HG02642 (cell line): ENCODE measurements at regions not wholly inside any gene's neighbourhood (a gene's known extent, or its start where the extent isn't known, plus 50 kb on each side); places are given as distances from the start of the nearest gene placed in this dataset.

Experiments used
- ATAC-seq: cut with Tn5 transposase; IDR thresholded peaks from one replicate; pipeline ENCODE4 v1.9.1; 2021; ENCODE audit warnings: mild to moderate bottlenecking; ENCODE audit not compliant: unreplicated experiment, poor library complexity

DNA sequence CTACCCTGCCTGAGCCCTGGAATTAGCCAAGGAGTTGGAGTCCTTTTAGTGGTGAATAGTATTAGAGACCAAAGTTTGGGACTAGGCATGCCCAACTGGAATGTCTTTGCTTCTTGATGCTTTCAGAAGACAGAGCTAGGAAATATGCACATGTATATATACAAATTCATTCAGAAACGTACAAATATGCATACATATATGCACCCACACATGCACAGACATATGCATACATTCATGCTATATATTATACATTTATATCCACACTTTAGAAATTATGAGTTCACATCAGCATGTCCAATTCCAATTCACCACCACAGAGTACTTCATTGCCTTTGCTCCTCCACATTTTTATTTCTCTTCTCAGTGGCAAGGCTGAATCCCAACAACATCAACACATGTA is 398.3 kb upstream of the MPDZ start:
- ATAC-seq = no peak

DNA sequence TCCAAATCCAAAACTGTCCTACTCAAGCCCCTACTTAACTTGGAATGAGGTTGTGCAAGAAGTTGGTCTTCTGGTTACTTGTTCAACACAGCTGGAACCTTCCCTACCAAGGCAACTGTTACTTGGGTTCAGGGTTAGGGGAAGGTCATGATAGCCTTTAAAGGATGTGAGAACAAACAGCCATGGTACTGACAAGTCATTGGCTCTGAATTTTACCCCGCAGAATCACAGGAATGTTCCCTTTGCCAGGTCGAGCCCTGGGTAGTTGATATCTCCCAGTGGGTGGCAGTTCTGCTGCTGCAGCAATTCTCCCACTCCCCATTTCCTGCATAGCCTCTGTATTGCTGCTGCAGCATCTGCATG is 396.1 kb upstream of the MPDZ start:
- ATAC-seq = no peak

DNA sequence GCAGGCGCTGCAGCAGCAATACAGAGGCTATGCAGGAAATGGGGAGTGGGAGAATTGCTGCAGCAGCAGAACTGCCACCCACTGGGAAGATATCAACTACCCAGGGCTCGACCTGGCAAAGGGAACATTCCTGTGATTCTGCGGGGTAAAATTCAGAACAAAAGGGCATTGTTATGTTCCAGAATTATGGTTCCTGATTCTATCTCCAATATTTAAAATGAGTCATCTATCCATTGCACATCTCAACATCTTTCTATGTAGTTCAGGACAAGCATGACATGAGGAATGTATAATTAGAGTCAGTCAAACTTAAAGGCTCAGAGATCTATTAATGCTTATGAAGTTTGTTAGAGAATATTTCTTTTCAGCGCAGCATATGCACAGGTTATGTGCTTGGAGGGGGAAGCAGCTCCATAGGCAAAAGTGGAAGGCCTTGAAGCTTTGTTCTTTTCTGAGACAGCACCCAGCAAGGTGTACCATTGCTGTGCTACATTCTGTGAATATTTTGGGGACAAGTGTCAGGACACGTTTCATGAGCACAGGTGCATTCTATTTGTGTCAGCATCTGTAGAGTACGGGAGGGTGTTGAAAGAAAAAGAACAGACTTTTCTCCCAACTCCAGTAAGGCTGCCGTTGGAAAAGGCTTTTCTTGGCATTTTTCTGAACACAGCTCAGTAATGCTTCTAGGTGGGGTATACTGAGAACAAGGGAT is 395.6 kb upstream of the MPDZ start:
- no peak for ATAC-seq

DNA sequence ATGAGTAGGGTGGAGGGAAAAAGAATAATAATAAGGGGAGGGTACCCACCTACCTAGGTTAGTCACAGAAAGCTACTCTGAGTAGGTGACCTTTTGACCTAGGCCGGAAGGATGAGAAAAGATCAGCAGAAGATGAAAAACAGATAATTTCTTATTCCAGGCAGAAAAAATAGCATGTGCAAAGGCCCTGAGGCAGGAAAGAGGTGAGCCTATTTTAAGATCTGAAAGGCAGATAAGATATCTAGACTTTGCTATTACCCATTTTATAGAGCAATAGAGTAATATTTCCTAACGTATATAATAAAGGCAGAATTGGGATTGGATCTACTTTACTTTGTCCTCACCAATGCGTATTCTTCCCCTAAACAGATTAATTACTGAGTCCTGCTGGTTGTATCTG is 393.9 kb upstream of the MPDZ start:
- no peak for ATAC-seq

DNA sequence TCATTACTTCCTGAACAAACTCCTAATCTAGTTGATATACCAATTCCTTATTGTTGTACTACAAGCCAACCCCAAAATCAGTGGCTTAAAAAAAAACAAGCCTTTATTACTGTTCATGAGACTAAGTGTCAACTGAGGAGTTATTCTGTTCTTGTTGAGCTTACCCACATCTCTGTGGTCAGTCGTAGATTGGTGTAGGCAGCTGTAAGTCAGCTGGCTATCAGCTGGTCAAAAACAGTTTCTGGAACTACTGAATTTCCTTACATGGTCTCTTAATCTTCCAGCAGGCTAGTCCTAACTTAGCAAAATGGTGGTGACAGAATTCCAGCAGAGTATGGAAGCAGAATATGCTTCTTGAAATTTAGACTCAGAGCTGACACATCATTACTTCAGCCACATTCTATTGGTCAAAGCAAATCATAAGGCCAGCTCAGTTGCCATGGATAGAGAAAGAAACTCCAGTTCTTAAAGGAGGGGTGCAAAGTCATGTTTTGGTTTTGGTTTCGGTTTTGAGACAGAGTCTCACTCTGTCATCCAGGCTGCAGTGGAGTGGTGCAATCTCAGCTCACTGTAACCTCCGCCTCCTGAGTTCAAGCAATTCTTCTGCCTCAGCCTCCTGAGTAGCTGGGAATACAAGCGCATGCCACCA is 386.1 kb upstream of the MPDZ start:
- ATAC-seq = no peak

DNA sequence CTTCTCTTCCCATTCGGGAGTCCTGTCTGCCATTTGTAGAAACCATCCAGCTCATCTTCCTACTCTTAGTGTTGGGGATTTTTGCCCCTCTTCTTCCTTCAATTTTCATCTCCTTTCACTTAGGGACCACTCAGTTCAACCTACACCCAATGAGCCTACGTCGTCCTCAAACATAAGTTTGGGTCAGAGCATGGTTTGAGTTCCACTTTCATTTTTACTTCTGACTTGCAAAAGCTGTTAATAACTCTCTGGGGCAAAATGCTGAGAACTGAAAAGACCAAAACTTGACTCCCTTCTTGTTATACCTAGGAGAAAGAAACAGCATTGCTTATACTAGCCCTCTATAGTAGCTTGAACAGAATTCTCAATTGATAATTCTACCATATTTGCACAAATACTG is 381.5 kb upstream of the MPDZ start:
- no peak for ATAC-seq

DNA sequence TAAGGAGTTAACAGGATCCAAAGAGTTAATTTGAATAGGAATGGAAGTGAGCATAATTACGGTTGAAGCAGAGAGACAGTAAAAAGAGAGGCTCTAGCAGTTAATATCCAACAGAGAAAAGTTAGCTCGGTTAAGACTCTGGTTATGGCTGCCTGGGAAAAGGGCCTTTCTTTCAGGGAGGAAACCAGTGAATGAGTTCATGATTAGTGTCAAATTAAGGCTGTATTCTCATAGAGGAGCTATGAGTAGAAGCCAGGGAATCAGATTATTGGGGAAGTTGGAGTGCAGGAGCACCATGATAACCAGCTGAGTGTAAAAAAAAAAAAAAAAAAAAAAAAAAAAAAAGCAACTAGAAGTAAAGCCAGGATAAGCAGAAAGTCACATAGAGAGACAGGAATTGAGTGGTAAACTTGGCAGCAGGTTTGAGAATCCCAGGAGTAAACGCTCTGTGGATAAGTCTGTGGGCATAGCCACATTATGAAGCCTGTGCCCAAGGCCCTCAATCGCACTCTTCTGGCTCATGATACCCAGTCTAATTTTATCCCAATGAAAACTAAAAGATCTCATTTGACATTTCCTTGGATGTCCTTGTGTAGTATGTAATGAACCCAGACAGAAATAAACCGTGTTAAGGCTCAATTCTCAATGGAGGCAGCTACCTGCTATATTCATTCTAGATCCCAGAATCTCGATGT is 372.6 kb upstream of the MPDZ start:
- ATAC-seq = no peak

DNA sequence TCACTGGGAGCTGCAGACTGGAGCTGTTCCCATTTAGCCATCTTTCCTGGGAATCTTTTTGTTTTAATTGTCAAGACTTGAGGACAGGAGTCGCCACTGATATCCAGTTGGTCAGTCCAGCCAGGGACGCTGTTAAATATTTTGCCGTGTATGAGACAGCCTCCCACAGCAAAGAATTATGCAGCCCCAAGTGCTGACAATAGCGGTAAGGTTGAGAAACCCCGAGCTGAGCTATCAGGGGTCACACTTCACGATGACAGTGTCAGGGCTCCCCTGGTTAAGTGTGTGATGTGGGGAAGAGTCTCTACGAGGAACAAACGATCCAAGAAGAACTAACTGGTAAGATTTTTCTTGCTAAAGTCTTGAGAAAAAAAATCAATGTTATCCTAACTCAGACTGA is 372.0 kb upstream of the MPDZ start:
- ATAC-seq = no peak

DNA sequence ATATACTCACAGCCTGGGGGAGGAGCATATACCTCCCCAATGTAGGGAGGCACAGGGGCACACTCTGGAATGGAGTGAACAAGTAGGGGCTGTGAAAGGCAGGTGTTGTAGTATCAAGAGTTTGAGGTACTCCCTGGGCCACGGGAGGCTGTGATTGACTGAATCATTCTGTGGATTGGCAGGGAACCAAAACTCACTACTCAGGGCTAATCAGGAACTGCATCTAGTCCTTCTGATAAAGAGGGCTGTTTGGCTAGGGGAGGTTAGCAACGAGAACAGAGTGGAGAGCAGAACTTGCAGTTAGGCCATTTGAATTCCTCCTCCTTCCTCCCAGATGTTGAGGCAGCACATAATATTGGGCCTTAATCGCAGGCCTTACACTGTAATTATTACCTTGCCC is 369.2 kb upstream of the MPDZ start:
- ATAC-seq = no peak

DNA sequence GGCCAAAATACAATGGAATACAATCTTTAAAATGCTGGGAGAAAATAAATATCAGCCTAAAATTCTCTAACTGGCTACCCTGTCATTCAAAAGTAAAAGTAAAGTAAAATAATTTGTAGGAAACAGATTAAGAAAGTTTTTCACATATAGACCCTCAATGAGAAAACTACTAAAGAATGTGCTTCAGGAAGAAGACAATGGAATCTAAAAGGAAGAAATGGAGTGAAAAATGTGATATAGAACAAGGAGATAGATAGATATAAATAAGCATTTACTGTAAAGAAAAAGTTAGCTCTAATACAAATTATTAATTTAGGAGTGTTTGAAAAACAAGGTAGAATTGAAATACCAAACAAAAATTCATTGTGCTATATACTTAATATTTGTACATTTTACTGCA is 368.6 kb upstream of the MPDZ start:
- no peak for ATAC-seq

DNA sequence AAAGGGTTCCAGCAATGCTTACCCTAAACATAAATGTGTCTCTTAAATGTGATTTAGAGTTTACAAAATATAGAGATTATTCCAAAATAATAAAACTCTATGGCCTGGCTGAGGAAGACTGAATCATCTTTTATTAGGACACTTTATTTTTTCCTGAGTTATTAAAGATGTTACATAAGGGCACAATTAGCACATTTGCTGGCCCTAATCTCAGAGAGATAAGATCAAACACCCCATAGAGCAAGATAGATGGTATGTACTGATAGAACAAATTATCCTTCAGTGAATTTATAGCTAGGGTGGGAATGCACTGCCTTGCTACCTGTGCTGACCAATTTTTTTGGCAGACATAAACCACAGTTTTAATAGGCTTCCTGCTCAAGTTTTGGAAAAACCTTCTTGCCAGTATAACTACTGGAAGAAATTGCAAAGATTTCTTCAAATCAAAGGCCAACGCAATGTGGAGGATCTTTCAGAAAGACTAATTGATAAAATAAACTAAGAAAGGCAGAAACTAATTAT is 367.1 kb upstream of the MPDZ start:
- no peak for ATAC-seq

DNA sequence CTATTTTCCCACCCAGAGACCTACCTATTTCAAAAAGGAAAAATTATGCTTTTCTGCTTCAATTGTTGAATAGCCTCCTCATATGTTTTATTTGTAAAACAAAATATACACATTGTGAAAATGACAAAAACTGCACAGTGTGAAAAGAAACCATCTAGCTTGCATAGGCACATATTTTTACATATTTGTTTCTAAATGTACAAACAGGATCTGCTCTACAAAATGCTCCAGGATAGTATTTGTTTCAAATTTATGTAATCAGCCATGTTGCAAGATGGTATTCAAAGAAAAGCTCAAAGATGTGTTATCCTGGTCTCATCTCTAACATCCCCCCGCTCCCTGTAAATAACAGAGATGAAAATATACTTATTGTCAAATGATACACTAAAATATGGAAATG is 366.1 kb upstream of the MPDZ start:
- no peak for ATAC-seq

DNA sequence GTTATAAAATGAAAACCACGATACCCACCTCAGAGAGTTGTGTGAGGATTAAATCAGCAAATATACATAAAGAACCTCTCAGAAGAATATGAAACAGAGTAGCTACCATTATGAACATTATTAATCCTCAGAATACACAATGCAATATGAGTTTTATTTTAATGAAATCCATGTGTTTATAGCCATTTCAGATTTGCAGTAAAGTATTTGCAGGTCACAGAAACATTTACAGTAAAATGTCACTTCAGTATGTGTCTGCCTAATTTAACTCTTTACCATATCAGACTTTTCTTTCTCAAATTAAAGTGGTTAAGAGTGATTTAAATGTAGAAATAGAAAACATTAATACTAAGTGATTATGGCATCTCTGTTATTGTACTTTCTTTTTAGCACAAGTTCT is 365.2 kb upstream of the MPDZ start:
- ATAC-seq = no peak

DNA sequence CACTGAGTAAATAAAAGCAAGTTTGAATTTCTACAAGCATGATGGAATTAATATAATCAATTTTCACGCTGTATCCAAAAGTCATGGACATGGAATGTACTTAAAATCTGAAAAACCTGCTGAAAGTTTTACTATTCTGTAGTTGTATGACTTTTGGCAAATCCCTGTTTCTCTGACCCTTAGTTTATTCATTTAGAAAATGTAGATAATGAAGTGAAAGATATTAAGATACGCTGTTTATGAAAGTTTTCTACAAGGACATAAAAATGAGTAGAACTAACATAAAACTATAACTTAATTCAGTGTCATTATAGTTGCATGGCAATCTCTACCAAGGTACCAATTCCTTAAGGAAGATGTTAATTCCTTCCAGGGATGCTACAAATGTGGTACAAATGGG is 363.2 kb upstream of the MPDZ start:
- no peak for ATAC-seq

DNA sequence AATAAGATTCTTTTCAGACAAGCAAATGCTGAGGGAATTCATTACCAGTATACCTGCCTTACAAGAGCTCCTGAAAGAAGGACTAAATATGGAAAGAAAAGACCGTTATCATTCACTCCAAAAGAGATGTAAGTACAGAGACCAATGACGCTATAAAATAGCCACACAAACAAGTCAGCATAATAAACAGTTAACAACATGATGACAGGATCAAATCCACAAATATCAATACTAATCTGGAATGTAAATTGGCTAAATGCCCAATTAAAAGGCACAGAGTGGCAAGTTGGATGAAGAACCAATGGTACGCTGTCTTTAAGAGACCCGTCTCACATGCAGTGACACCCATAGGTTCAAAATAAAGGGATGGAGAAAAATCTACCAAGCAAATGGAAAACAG is 349.6 kb upstream of the MPDZ start:
- no peak for ATAC-seq

DNA sequence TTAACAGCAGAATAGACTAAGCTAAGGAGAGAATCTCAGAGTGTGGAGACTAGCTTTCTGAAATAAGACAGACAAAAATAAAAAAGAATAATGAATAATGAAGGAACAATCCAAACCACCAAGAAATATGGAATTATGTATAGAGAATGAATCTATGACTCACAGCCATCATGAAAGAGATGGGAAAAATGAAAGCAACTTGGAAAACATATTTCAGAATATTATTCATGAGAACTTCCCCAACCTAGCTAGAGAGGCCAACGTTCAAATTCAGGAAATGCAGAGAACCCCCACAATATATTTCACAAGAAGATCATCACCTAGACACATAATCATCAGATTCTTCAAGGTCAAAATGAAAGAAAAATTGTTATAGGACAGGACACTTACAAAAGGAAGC is 349.0 kb upstream of the MPDZ start:
- ATAC-seq = no peak

DNA sequence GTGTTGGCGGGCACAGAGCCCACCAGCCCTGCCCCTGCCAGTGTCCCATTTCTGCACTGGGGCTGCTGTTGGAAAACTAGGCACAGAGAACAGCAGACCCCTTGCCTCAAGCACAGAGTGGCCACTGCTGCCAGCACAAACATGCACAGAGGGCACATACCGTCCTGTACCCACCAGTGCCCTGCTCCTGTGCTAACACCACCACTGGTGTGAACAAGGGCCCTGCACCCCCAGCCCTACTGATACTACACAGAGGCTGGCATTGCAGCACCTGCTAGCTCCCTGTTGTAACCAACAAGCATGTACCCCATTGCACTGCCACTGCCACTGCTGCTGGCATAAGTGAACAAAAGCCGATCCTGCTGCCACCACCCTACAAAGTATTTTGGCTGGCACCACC is 348.0 kb upstream of the MPDZ start:
- no peak for ATAC-seq

DNA sequence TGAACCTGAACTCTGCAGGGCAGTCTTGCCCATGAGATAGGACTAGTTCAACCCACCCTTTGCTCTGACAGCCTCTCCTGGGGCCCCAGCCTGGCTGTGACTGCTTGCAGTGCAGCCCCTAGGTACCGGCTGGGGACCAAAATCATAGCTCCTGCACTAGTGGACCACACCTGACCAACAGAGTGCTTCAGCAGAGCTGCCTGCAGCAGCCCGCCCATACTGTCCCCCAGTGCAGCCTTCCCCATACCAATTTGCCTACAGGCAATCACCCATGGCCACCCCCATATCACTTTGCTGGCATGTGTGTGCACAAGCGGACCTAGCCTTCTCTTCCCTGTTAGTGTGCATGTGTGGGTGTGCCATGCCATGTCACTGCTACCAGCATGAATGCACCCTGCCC is 347.6 kb upstream of the MPDZ start:
- no peak for ATAC-seq

DNA sequence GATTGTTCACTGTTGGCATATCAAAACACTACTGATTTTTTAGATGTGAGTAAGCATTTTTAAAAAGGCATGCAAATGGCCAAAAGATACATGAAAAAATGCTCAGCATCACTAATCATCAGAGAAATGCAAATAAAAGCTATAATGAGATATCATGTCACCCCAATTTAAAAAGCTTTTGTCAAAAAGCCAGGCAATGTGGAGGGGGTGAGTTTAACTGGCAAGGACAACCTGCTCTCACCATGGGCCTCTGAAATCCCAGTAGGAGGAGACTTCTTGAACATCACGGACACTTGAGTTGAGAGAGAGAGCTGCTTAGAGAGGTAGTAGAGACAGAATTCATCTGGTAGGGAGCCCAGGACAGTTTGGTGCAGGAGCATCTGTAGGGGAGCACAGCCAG is 347.1 kb upstream of the MPDZ start:
- no peak for ATAC-seq

DNA sequence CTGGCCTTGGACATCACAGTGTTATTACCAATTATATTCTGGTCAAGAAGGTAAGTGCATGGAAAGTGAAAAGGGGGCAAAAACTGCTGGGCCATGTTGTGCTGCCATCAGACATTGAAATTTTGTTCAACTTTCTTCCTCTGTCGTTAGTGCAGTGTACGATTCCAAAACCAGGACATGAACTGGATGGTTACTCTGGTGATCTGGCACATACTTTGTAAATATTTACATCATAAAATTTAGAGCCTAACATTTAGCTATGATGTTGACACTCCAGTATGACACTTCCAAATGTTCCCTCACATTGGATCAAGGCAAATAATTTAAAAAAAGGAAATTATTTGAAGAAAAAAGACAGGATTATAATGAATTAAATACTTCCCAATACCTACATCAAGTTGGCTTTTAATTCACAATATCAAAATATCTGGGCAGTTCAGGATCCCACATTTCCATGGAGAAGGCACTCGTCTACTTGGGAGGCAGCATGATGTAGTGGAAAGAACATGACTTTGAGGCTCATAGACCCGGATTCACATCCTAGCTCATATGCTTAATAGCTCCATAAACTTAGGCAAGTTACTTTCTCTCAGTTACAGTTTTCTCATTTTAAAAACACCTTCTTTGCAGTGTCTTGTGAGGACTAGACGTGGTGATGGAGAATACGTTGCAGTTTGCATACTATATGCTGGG is 342.5 kb upstream of the MPDZ start:
- ATAC-seq = no peak

DNA sequence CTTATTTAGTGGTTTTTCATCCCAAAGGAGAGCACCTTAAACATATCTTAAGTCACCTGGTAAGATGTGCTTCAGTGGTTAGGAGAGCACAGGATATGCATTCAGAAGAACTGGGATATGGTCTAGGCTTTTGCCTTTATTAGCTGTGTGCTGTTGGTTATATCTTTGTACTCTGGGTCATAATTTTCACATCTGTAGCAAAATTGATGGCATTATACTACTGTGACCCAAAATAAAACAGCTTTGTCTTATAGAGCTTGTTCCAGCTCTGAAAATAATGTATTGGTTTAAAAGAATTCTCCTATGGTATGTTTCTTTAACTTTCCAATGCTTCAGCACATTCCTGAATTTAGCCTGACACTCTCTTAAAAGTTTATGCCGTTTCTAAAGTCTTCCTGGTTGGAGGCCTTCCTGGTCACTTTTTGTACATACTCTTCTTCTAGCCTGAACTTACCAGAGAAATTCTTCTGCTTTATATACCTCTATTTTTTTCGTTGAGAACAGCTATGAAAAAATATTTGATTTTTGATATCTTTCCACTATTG is 337.1 kb upstream of the MPDZ start:
- no peak for ATAC-seq
